ENCODE measurements at regions not wholly inside any gene's neighbourhood (a gene's known extent, or its start where the extent isn't known, plus 50 kb on each side); places are given as distances from the start of the nearest gene placed in this dataset.
A peak's percentile ranks its signal among the peaks of the same experiment; 100 is the strongest.
"Not testable (repeated sequence)": the region's sequence is repeated elsewhere in the genome, so short reads cannot be mapped to it uniquely, and the experiment has no call there.

DNA sequence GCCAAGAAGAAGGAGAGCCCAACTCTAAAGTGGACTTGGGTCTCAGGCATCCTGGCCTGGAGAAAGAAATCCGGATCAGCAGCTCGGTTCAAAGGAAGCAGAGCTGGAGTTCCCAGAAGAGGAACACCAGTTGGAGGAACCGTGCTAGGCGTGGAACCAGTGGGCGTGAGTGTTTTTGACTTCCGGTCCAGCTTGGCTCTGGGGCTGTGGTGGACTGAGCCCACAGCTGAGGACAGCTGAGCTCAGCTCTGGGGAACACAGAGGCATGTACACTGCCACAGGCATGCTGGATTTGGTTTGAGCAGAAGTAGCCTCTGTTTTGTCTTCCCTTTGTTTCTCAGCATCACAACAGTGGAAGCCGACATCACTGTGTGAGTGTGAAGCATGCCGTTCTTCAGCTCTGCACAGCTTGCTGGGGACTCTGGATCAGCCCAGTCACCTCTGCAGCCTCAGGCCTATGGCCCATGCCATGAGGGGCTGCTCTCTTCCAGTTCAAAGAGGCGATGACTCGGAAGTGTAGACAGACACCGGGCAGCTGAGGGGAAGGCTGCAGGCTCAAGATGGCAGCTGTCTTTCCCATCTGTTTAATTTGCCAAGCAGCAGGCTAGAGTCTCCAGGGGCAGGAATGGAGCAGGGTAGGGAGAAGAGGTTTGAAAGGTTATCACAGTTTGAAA is 185.8 kb upstream of the UBE3A start:
- DNase-seq (ENCODE audit: low spot score) = no peak

DNA sequence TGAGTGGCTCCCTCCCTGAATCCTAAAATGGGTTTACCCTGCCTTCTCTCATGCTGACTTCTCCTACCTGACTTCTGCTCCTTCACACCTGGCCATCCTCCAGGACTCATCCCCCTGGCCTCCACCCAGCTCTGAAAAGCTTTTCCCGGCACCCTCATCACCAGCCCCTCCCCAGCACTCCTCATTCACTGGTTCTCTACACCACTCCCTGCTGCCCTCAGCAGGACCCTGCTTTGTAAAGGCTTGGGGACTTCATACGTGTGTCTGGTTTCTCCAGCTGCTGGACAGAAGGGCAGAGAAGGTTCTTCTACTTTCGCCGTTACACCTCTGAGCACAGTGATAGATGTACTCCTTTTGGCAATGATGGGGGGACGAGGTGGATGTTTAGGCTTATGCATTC is 184.9 kb upstream of the UBE3A start:
- no peak for DNase-seq (ENCODE audit: low spot score)

- no peak for DNase-seq (ENCODE audit: low spot score)
These were observed 181.6 kb upstream of the UBE3A start for GRCh38 chr15:25620466-25620865.

- no peak for DNase-seq (ENCODE audit: low spot score)
These were observed 180.9 kb upstream of the UBE3A start for GRCh38 chr15:25619761-25620160.

DNA sequence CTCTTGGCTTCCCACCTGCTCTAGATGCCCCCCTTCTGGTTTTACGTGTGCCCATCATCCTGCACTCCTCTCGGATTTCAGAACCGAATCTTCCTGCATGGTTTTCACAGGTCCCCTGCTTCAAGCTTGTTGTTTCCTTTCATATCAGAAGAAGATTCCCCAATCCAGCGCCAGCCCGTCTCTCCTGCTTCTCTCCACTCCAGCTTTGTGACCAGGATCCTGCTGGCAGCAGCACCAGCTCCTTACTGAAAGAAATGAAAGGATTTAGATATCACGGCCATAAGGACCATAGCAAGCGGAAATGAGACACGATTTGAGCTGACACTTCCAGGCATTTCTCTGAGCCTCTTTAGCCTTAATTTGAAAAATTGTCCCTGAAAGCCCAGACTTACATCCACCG is 180.3 kb upstream of the UBE3A start:
- no peak for DNase-seq (ENCODE audit: low spot score)

GRCh38 chr15:25618161-25618560 is 179.3 kb upstream of the UBE3A start:
- no peak for DNase-seq (ENCODE audit: low spot score)

DNA sequence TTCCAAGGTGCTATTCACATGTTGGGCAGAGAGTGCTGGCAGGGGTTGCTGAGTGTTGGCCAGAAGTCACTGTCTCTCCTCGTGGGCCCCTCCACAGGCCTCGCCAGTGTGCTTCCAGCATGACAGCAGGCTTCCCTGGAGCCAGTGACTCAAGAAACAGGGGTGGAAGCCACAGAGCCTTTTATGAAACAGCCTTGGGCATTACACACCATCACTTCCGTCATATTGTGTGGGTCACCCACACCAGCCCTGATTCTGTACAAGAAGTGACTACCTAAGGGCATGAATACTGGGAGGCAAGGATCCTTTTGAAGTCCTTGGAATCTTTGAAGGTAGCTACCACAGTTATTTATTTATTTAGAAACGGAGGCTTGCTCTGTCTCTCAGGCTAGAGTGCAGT is 177.6 kb upstream of the UBE3A start:
- no peak for DNase-seq (ENCODE audit: low spot score)

DNA sequence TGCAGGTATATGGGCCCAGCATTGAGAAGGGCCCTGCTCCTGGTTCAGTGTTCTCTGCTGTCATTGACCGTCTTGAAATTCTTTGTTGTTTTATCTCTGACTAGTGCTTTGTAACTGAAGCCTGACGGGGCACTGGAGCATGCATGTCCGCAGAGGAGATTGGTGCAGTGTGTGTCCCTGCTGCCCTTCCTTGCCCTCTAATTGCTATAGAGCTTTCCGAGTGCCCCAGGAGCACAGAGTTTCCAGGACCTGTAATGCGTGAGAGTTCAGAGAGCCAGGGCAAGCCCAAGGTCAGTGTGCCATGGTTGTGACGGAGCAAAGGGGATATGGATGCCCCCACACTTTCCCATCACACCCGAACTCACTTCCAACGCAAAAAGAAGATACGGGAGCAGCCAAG is 174.3 kb upstream of the UBE3A start:
- DNase-seq (ENCODE audit: low spot score) = no peak

DNA sequence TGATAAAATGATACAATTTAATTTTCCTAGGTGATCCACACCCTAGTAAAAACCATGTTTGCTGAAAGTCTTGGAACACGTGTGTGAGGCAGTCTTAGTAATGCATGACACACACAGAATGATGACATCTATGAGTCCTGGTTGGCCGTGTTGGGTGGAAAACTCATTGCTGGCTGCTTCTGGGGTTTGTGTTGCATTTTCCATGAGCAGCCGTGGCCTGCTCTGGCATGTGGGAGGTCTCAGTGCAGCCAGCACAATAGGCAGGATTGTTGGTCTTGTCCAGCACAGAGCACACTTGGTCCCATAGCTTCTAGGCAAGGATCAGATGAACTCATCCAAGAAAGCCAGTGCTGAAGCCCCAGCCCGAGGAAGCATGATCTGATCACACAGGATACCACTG is 172.8 kb upstream of the UBE3A start:
- DNase-seq (ENCODE audit: low spot score) = peak; percentile 58

DNA sequence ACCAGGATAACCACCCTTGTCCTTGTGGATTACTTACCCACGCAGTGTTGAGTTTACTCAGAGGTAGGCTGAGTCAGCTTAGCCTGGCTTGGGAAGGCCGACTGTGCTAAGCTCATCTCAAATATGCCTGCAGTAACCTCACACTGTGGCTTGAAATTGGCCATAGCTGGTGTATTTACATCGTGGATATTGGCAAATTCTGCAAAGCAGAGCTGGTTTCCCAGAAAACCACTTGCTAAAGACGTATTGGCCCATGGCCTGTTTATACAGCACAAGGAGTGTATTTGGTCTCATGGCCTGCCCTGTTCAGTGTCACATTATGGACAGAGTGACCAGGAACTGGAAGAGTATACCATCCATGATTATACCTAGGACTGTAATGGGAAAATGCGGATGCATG is 170.5 kb upstream of the UBE3A start:
- no peak for DNase-seq (ENCODE audit: low spot score)

GRCh38 chr15:25608926-25609325 is 170.1 kb upstream of the UBE3A start:
- DNase-seq (ENCODE audit: low spot score) = no peak

DNA sequence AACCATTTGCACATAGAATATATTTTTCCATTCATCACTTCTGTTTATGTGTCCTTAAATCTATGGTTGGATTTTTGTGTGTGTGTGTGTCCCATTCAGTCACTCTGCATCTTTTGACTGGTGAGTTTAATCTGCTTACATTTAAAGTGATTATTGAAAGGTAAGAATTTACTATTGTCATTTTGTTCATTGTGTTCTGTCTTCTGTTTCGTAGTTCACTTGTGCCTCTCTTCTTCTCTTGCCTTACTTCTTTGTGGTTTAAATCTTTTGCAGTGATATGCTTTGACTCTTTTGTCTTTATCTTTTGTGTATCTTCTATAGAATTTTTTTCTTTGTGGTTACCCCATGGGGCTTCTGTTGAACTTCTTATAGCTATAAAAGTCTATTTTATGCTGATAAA is 166.3 kb upstream of the UBE3A start:
- DNase-seq (ENCODE audit: low spot score) = no peak

DNA sequence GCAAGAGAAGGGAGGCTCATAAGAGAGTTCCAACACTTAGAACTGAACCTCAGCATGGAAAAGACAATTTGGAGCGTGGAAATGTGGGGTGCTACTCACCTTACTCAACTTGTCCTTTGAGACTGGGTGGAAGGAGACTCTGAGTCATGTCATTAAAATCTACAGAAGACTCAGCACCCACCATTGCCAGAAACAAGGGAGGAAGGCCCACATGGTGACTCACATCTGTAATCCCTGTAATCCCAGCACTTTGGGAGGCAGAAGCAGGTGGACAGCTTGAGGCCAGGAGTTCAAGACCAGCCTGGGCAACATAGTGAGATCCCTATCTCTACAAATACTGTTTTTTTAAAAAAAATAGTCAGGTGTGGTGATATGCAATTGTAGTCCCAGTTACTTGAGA is 161.9 kb upstream of the UBE3A start:
- no peak for DNase-seq (ENCODE audit: low spot score)

GRCh38 chr15:25597571-25597970 is 158.7 kb upstream of the UBE3A start:
- peak; percentile 1 for DNase-seq (ENCODE audit: low spot score)

DNA sequence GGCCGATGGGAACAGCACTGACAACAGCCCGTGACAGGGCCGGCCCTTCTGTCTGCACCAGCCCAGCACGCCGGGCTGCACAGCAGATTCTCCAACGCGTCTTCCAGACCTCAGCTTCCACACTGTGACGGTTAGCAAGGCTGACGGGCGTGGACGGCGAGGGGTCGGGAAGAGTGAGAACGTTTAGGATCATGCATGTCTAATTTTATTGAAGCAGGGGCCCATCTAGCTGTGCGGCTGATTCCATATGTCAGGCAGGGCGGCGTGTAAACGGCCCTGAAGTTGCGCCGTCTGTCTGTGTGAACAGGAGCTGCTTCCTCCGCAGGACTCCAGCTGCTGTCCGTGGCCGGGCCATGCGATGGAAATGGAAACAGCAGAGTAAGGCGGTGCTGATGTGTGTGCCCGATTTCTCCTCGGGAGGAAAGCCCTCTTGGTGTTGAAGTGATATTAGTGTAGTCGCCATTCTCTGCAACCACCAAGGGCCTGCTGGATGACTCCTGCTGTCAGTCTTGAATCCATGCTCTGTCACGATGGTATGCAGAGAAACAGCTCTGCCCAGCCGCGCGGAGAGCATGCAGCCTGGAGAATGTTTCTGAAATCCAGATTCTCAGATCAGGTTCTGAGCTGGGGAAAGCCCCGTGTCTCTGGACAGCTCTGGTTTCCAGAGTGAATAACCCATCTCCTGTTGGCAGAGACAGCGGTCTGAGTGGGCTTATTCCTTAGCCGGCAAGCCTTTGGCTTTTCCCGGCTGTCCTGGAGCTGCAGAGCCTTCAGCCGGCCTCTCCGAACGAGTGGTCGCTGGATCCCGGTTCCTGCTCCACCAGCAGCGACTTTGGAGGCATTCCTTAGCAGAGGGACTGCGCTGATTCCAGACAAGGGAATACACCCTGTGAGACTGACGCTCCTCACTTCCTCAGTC is 158.1 kb upstream of the UBE3A start:
- no peak for DNase-seq (ENCODE audit: low spot score)

- no peak for DNase-seq (ENCODE audit: low spot score)
These were observed 149.0 kb upstream of the UBE3A start for GRCh38 chr15:25587616-25588340.

DNA sequence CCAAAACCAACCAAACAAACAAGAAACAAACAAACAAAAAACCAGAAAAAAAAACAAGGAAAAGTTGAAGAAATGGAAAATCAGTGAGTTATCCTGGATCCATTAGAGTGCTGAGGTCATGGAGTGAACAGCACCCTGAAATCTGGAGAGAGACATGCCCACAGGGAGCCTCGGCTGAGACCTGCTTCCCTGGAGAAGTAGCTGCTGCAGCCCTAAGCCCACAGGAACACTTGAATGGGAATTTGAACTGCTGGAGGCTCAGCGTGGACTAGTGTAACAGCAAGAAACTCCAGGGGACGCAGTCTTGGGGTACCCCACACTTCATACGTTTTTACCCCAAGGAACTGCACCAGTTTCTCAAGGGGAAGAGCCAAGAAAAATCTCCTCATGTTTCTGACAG is 144.1 kb upstream of the UBE3A start:
- no peak for DNase-seq (ENCODE audit: low spot score)

- DNase-seq (ENCODE audit: low spot score) = no peak
These were observed 140.3 kb upstream of the UBE3A start for GRCh38 chr15:25579127-25579526.

GRCh38 chr15:25572191-25572590 is 133.4 kb upstream of the UBE3A start:
- DNase-seq (ENCODE audit: low spot score) = no peak

GRCh38 chr15:25568751-25569150 is 129.9 kb upstream of the UBE3A start:
- peak; percentile 39 for DNase-seq (ENCODE audit: low spot score)

DNA sequence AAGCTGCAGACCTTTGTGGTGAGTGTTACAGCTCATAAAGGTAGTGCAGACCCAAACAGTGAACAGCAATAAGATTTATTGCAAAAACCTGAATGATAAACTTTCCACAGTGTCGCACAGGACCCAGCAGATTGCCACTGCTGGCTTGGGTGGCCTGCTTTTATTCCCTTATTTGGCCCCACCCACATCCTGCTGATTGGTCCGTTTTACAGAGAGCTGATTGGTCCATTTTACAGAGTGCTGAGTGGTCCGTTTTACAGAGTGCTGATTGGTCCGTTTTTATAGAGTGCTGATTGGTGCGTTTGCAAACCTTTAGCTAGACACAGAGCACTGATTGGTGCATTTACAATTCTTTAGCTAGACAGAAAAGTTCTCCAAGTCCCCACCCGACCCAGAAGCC is 127.7 kb upstream of the UBE3A start:
- not testable (repeated sequence) for DNase-seq (ENCODE audit: low spot score)

GRCh38 chr15:25565470-25566264 is 126.8 kb upstream of the UBE3A start:
- no peak for DNase-seq (ENCODE audit: low spot score)

Measured in globus pallidus (tissue), 1 donor.